SK-N-MC (cell line): ENCODE measurements at regions not wholly inside any gene's neighbourhood (a gene's known extent, or its start where the extent isn't known, plus 50 kb on each side); places are given as distances from the start of the nearest gene placed in this dataset.

ENCODE experiments used
- EZH2 ChIP-seq: fragments of 200-600 bp; sonication (generic); IDR thresholded peaks from one replicate; pipeline ENCODE4 v1.6.1; 2017; ENCODE audit warnings: antibody characterized with exemption
- FOXP2 ChIP-seq: optimal IDR thresholded peaks from 2 replicates; pipeline ENCODE3; 2011; ENCODE audit warnings: mild to moderate bottlenecking, moderate library complexity; ENCODE audit not compliant: insufficient read depth; ENCODE audit errors: extremely low read length, control extremely low read depth
- POLR2AphosphoS5 ChIP-seq: IDR thresholded peaks from 2 replicates; pipeline ENCODE4 v1.6.1; 2012; ENCODE audit warnings: mild to moderate bottlenecking, low read depth, low read length, borderline replicate concordance

DNA sequence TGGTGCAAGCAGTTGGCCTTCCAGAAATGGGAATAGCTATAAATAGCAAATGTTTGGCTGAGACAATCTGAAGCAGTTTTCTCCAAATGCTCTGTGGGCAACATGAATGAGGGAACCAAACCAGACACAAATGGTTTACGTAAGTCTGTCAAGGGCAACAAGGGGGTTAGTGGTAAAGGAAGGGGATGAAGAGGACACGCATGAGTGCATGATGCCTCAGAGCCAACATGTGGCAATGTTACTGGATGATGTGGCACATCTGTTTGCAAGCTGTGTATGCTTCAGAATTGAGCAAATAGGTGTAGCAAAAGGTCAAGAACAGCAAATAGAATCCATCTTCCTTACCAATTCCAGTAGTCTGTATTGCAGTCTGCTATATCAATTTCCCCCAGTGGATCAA is 76.3 kb upstream of the LMO4 start:
- TF ChIP-seq POLR2AphosphoS5 (no peak), EZH2 (no peak), FOXP2 (no peak)
